K562 (cell line): ENCODE measurements at regions not wholly inside any gene's neighbourhood (a gene's known extent, or its start where the extent isn't known, plus 50 kb on each side); places are given as distances from the start of the nearest gene placed in this dataset.

Experiments
- ETV1 ChIP-seq: fragments of 450-650 bp; conservative IDR thresholded peaks from 2 replicates; pipeline ENCODE4 v1.6.1; 2016; ENCODE audit warnings: missing genetic modification characterization, control low read depth, low read depth, missing compliant biosample characterization
- HBP1 ChIP-seq: fragments of 450-650 bp; formaldehyde crosslinking; IDR thresholded peaks from 2 replicates; pipeline ENCODE4 v1.4.0; 2022; ENCODE audit warnings: missing genetic modification characterization
- HNRNPLL ChIP-seq: fragments of 200-400 bp; formaldehyde crosslinking; IDR thresholded peaks from 2 replicates; pipeline ENCODE4 v1.6.1; 2017; ENCODE audit warnings: low read length, low read depth, mild to moderate bottlenecking; ENCODE audit not compliant: poor library complexity, severe bottlenecking
- NUFIP1 ChIP-seq: fragments of 450-650 bp; IDR thresholded peaks from 2 replicates; pipeline ENCODE4 v1.6.1; 2018; ENCODE audit not compliant: partially characterized antibody
- ZNF318 ChIP-seq, 2 experiments: fragments of 450-650 bp; IDR thresholded peaks; 2 replicates each; pipeline ENCODE4 v1.6.1; 2016; ENCODE audit warnings: mild to moderate bottlenecking in 2 of 2, borderline replicate concordance in 1 of 2, low read depth in 1 of 2, moderate library complexity in 1 of 2

DNA sequence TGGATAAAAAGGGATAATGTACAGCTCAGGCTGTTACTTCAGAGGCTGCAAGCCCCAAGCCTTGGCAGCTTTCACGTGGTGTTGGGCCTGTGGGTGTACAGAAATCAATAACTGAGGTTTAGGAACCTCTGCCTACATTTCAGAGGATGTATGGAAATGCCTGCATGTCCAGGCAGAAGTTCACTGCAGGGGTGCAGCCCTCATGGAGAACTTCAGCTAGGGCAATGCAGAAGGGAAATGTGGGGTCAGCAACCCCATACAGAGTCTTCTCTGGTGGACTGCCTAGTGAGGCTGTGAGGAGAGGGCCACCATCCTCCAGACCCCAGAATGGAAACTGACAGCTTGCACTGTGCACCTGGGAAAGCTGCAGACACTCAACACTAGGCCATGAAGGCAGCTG, 1350.3 kb downstream of the ROBO2 start (continued):
- no peak for TF ChIP-seq ZNF318 (IDR thresholded peaks at IDR 0.05; ENCODE audit: borderline replicate concordance in 1 of 2, low read depth in 1 of 2)
- no peak for TF ChIP-seq HBP1 (CRISPR knock-in tag)
- no peak for TF ChIP-seq ETV1
- TF ChIP-seq HNRNPLL: no peak
- TF ChIP-seq NUFIP1: no peak
